HG03575 (cell line): ENCODE measurements at regions not wholly inside any gene's neighbourhood (a gene's known extent, or its start where the extent isn't known, plus 50 kb on each side); places are given as distances from the start of the nearest gene placed in this dataset.
"Not testable (repeated sequence)": the region's sequence is repeated elsewhere in the genome, so short reads cannot be mapped to it uniquely, and the experiment has no call there.

Experiments used
- ATAC-seq: cut with Tn5 transposase; IDR thresholded peaks from one replicate; pipeline ENCODE4 v1.9.1; 2021; ENCODE audit not compliant: unreplicated experiment, insufficient number of reproducible peaks, low FRiP score; ENCODE audit errors: extremely low read depth

DNA sequence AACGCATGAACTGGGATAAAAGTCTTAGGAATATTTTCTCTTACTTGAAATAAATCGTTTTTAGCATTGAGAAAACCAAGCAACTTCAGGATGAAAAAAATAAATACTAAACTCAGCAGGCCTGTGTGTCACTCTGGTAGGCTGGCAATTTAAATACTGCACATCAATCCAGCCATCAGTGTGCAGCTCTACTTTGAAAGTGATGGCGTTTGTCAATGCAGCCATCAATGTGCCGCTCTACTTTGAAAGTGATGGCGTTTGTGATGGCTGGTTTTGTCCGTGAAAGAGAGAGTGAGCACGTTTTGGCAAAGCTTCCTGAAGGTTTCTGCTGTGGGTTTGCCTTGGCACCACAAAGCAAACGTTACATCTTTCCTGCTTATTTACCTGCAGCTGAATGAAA, 543.5 kb upstream of the SALL3 start:
- ATAC-seq = no peak

DNA sequence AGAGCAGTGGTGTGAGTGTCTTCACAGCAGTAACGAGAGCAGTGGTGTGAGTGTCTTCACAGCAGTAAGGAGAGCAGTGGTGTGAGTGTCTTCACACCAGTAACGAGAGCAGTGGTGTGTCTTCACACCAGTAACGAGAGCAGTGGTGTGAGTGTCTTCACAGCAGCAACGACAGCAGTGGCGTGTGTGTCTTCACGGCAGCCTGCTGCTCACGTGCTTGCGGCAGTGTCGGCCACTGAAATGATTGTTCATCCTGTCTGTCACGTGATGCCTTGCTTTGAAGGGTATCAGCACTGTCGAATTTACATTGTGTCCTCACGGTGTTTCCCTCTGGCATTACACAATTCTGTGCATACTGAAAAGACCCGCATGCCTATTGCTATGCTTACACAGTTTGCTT, 541.4 kb upstream of the SALL3 start:
- ATAC-seq = not testable (repeated sequence)

- ATAC-seq = no peak
Measured at GRCh38 chr18:78445880-78446279, 533.7 kb upstream of the SALL3 start.

GRCh38 chr18:78447211-78447610, 532.4 kb upstream of the SALL3 start:
- no peak for ATAC-seq

GRCh38 chr18:78448106-78448505, 531.5 kb upstream of the SALL3 start:
- ATAC-seq = no peak

DNA sequence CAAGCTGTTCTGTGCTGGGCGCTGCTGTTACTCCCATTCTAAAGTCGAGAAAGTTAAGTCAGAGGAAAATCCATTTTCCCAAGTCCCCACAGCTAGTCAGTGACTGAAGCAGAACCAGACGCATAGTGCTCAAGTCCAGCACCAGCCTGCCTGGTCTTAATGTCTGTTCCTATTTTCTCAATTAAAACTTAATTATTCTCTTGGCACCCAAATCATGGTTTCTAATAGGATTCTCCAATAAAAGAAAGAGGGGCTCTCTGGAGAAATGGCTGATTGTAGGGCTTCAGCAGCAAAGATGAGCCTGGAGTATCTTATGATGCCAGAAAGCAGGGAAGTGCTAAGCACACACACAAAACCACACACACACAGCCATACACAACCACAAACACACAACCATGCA, 531.0 kb upstream of the SALL3 start:
- no peak for ATAC-seq

GRCh38 chr18:78454221-78454620, 525.4 kb upstream of the SALL3 start:
- ATAC-seq = no peak

- ATAC-seq = no peak
Measured at GRCh38 chr18:78455386-78455785, 524.2 kb upstream of the SALL3 start.

DNA sequence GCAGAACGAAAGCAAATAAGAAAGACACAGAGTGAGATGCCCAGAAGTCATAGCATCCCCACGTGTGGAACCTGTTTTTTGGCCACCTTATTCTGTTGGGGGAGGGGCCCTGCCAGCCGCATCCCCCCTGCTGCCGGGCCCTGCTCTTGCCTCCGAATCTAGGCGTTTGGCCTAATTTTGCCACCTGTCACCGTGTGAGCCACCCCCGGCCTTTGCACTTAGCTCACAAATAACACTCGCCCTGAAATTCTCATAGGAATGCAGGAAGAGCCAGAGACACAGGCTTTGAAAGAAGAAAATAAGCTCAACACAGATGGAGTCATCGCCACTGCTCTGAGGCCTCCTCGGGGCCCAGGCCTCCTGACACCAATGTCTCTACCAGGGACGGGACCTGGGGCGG, 522.6 kb upstream of the SALL3 start:
- no peak for ATAC-seq

DNA sequence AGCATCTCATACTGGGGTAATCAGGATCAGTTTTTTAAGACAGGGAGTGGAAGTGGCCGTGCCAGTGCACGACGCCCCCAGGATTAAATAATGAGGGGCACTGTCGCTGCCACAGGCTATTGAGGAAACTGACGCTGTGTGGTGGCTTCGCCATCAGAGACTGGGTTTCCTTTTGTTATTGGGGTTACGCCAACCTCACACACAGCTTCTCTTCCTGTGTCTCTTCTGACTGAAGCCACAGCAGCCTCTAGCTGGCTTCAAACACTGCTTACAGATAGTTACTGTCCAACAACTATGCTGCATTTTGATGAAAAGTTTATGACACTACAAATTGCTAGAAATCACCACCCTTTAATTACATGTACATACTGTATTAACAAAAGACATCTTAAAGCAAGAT, 521.9 kb upstream of the SALL3 start:
- ATAC-seq = no peak

GRCh38 chr18:78458356-78458755, 521.3 kb upstream of the SALL3 start:
- no peak for ATAC-seq

DNA sequence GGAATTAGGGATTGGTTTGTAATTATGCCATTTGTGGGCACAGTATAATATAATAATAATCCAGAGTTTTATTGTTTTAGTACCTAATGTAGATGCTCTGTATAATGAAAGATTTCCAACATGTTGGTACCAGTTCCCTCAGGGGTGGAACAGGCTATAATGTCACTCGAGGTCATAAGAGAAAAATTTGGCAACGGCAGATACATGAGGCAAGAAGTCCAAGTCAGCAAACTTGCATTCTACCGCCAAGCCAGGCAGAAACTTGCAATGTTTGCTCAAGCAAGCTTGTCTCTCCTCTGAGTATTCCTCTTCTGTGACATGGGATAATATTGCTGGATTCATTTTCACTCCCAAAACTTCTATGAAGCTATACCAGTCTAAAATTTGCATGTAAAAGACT, 520.0 kb upstream of the SALL3 start:
- ATAC-seq = no peak

DNA sequence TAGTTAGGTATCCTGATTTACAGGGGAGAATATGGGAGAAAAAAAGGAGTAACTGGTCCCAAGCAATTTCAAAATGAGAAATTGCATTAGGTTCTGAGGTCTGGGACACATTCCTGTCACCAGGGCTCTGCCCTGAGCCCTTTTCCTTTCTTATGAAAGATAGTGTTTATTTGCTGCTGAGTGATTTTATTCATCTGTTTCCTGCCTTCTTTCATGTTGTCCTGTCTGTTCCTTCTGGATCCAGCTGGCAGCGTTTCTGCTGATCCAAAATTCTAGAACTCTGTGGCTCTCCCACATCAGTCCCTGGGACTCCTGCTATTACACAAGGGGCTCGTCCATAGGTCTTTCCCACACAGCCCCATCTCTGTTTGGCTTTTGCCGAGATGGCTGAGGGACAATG, 519.1 kb upstream of the SALL3 start:
- ATAC-seq = no peak

GRCh38 chr18:78473563-78473962, 506.1 kb upstream of the SALL3 start:
- no peak for ATAC-seq

GRCh38 chr18:78477840-78478239, 501.8 kb upstream of the SALL3 start:
- ATAC-seq = no peak

DNA sequence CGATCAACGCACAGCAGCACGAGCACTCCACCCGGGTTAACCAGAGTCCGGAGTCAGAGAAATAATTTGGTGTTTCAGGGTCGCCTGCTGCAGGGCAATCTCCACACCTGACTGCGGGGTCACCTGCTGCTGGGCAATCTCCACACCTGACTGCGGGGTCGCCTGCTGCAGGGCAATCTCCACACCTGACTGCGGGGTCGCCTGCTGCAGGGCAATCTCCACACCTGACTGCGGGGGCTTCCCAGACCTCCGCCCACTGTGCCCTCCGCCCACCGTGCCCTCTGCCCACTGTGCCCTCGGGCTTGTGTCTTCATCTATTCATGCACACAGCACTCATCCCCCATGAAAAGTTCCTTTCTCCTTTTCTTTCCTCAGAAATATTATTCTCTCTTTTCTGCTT, 500.2 kb upstream of the SALL3 start:
- no peak for ATAC-seq

GRCh38 chr18:78480262-78481054, 499.2 kb upstream of the SALL3 start:
- ATAC-seq = no peak

DNA sequence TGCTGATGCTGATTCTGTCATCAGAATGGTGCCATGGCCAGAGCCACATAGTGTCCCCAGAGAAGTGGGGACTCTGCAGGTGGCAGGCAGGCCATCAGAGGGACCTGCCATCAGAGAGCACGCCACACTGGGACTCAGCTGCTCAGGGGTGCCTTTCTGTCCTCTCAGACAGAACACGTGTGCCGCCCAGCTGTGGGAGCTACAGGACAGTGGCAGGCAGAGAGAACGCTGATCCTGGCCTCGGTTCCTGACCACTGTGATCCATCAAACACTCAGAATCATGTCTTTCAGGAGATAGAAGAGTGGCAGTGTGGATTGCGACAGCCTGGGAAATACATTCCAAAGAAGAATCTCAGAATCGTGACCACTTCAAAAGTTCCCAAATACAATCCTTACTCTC, 497.2 kb upstream of the SALL3 start:
- no peak for ATAC-seq

DNA sequence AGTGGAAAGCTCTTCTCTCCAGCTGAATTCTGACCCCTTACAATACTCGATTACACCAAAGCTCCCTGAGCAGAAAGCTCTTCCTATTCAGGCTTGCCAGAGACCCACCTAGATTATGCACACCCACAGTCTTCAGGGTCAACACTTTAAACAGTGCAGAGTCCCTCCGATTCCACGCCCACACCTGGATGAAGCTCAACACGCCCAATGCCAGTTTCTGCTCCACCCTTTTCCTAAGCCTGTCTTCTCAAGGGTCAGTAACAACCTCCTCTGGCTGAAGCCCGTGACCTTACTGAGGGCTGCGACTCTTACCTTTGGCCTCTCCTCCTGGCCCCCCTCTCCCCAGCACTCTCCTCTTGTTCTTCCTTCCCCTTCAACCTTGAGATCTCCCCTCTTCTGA, 492.0 kb upstream of the SALL3 start:
- no peak for ATAC-seq

DNA sequence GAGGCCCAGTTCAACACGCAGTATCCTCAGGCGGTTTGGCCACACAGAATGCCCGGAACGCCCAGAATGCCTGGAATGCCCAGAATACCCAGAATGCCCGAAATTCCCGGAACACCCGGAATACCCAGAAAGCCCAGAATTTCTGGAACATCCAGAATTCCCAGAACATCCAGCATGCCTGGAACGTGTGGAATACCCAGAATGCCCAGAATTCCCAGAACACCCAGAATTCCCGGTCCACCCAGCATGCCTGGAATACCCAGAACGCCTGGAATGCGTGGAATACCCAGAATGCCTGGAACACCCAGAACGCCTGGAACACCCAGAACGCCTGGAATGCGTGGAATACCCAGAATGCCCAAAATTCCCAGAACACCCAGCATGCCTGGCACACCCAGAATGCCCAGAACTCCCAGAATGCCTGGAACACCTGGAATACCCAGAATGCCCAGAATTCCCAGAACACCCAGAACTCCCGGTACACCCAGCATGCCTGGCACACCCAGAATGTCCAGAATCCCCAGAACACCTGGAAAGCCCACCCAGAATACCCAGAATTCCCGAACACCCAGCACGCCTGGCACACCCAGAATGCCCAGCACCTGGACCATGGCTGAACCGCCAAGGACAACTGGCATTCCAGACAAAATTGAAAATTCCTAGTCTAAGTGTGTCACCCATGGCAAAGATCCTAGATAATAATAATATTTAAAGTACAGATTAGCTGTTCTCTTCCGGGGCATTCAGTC, 487.4 kb upstream of the SALL3 start:
- no peak for ATAC-seq
